ENCODE measurements at regions not wholly inside any gene's neighbourhood (a gene's known extent, or its start where the extent isn't known, plus 50 kb on each side); places are given as distances from the start of the nearest gene placed in this dataset.

GRCh38 chr10:111139567-111139966 is 62.7 kb downstream of the ADRA2A start:
- Histone ChIP-seq H4K8ac (replicated peaks; ENCODE audit: insufficient read length, low read depth, low read length) (no peak overlapping the region), H4K91ac (ENCODE audit: insufficient read length, low read depth, low read length) (no peak overlapping the region), H2AFZ (ENCODE audit: low read length) (no peak overlapping the region), H4K5ac (ENCODE audit: insufficient read length, low read depth, low read length) (no peak overlapping the region), H3K27me3 (ENCODE audit: insufficient read depth, low read length) (no peaks in the 10 kb centered on the region), H3K4me2 (ENCODE audit: insufficient read depth, insufficient read length, low read length) (no peak overlapping the region), H3K23ac (ENCODE audit: insufficient read length, low read depth, low read length) (no peak overlapping the region), H2BK12ac (ENCODE audit: insufficient read length, low read depth, low read length) (no peak overlapping the region), H3K79me2 (ENCODE audit: insufficient read depth, low read length) (no peaks in the 10 kb centered on the region), H3T11ph (ENCODE audit: low read length) (no peak overlapping the region), H3K4ac (ENCODE audit: low read depth, low read length) (no peak overlapping the region), H2BK15ac (ENCODE audit: low read depth, low read length) (no peak overlapping the region), H2BK5ac (ENCODE audit: insufficient read length, low read length) (no peak overlapping the region), H3K18ac (ENCODE audit: insufficient read length, low read depth, low read length) (no peak overlapping the region), H3K14ac (ENCODE audit: insufficient read depth, low read length) (no peak overlapping the region), H3K4me1 (ENCODE audit: insufficient read depth, low read length) (peaks cover 12% of the 10 kb centered on the region; the same call in 1 of the 2 replicates), H3K27ac (ENCODE audit: insufficient read length, low read depth, low read length) (no peak overlapping the region), H4K20me1 (ENCODE audit: control insufficient read depth, insufficient read depth, insufficient read length) (no peaks in the 10 kb centered on the region), H3K9ac (ENCODE audit: extremely low read depth, insufficient read length, low read length) (no peak overlapping the region), H3K79me1 (ENCODE audit: insufficient read depth, low read depth, low read length, poor library complexity, severe bottlenecking) (no peaks in the 10 kb centered on the region), H2BK120ac (ENCODE audit: low read depth, low read length, poor library complexity, severe bottlenecking) (no peak overlapping the region), H3K23me2 (ENCODE audit: insufficient read length, low read depth, low read length, poor library complexity, severe bottlenecking) (no peaks in the 10 kb centered on the region), H3K56ac (ENCODE audit: insufficient read length, low read depth, low read length) (no peak overlapping the region), H2AK5ac (ENCODE audit: insufficient read length, low read length) (no peak overlapping the region), H2BK20ac (ENCODE audit: low read depth, low read length, poor library complexity, severe bottlenecking) (no peak overlapping the region), H3K9me3 (ENCODE audit: control insufficient read depth, low read depth, low read length) (no peaks in the 10 kb centered on the region)
- WGBS (ENCODE audit: extremely low coverage, insufficient read length, low lambda C conversion rate), result no CpG with 5 or more reads among the region's 14 CpGs
- Mint-ChIP-seq H3K4me3 (no peak overlapping the region), H3K27ac (no peak overlapping the region), H3K27me3 (ENCODE audit: low read depth) (peaks cover 12% of the 10 kb centered on the region), H3K9me3 (peaks cover 0 to 2% of the 10 kb centered on the region in 2 experiments; a peak in 2 of 5 replicates), H3K4me1 (peaks cover 44 to 54% of the 10 kb centered on the region in 2 experiments), H3K36me3 (ENCODE audit: insufficient read depth in 1 of 3, low read depth in 3 of 3) (peaks cover 0 to 4% (median 0%) of the 10 kb centered on the region in 3 experiments; a peak in 1 of 7 replicates)
- DNase-seq, result no peak
- no peak for TF ChIP-seq CTCF (conservative IDR thresholded peaks at IDR 0.05)
